ENCODE measurements at regions not wholly inside any gene's neighbourhood (a gene's known extent, or its start where the extent isn't known, plus 50 kb on each side); places are given as distances from the start of the nearest gene placed in this dataset.
A peak's percentile ranks its signal among the peaks of the same experiment; 100 is the strongest.

DNA sequence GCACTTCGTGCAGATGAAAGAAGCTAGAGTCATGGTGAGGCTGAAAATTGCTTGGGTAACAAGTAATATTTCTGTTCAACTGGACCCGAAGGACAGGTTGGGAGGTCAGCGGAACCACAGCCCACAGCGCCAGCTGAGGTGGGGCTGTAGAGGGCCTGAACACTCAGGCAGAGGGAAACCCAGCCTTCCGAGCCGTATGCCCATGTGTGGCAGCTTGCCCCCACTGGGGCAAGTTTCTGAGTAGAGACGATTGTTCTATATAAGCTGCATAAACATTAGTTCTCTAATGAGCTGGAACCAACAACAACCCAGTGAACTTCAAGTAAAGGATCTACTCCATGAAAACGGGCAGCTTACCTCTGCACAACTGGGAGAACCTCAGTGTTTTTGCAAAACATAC is 58.4 kb upstream of the TNS3 start:
- no peak overlapping the region for H3K27ac ChIP-seq
- WGBS, 2 donors: 90 to 91% methylated on average over 8 of the region's 8 CpGs
- H3K4me1 ChIP-seq: peaks cover 10% of the 10 kb centered on the region
- H3K9me3 ChIP-seq: no peaks in the 10 kb centered on the region
- H3K4me3 ChIP-seq: no peak overlapping the region
- TF ChIP-seq, protein P1, sequence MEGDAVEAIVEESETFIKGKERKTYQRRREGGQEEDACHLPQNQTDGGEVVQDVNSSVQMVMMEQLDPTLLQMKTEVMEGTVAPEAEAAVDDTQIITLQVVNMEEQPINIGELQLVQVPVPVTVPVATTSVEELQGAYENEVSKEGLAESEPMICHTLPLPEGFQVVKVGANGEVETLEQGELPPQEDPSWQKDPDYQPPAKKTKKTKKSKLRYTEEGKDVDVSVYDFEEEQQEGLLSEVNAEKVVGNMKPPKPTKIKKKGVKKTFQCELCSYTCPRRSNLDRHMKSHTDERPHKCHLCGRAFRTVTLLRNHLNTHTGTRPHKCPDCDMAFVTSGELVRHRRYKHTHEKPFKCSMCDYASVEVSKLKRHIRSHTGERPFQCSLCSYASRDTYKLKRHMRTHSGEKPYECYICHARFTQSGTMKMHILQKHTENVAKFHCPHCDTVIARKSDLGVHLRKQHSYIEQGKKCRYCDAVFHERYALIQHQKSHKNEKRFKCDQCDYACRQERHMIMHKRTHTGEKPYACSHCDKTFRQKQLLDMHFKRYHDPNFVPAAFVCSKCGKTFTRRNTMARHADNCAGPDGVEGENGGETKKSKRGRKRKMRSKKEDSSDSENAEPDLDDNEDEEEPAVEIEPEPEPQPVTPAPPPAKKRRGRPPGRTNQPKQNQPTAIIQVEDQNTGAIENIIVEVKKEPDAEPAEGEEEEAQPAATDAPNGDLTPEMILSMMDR (IDR thresholded peaks at IDR 0.05): no peak
- TF ChIP-seq POLR2A (IDR thresholded peaks at IDR 0.05): no peak
- no peak for DNase-seq
- H3K27me3 ChIP-seq: no peaks in the 10 kb centered on the region
- intact Hi-C loops (cut with DNase I; ENCODE audit: low total_unique reads): no loop called here
- H3K36me3 ChIP-seq (ENCODE audit: low read depth, missing control alignments): no peaks in the 10 kb centered on the region

DNA sequence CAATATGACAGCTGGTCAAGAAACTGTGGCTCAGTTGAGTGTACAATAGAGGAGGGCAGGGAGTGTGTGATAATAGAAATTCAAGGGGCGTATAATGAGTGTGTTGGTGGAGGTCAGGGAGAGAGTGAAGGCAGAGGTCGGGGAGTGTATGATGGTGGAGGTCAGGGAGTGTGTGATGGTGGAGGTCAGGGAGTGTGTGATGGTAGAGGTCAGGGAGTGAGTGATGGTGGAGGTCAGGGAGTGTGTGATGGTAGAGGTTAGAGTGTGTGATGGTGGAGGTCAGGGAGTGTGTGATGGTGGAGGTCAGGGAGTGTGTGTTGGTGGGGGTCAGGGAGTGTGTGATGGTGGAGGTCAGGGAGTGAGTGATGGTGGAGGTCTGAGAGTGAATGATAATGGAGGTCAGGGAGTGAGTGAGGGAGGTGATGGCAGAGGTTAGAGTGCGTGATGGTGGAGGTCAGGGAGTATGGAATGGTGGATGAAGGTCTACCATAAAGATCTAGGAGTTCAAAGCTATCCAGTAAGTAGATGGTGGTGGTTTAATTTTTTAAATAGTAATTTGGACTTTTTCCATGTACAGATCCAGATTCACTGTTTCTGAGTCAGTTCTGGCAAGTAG is 57.7 kb upstream of the TNS3 start:
- H3K4me1 ChIP-seq: peaks cover 12% of the 10 kb centered on the region
- DNase-seq: no peak
- H3K27ac ChIP-seq: no peak overlapping the region
- no peak overlapping the region for H3K4me3 ChIP-seq
- WGBS, 2 donors: 88 to 91% methylated on average over 3 of the region's 3 CpGs
- no peaks in the 10 kb centered on the region for H3K36me3 ChIP-seq (ENCODE audit: low read depth, missing control alignments)
- H3K27me3 ChIP-seq: no peaks in the 10 kb centered on the region
- intact Hi-C loops (cut with DNase I; ENCODE audit: low total_unique reads): no loop called here
- no peak for TF ChIP-seq POLR2A (IDR thresholded peaks at IDR 0.05)
- TF ChIP-seq, protein P1 (IDR thresholded peaks at IDR 0.05): no peak
- H3K9me3 ChIP-seq: no peaks in the 10 kb centered on the region

DNA sequence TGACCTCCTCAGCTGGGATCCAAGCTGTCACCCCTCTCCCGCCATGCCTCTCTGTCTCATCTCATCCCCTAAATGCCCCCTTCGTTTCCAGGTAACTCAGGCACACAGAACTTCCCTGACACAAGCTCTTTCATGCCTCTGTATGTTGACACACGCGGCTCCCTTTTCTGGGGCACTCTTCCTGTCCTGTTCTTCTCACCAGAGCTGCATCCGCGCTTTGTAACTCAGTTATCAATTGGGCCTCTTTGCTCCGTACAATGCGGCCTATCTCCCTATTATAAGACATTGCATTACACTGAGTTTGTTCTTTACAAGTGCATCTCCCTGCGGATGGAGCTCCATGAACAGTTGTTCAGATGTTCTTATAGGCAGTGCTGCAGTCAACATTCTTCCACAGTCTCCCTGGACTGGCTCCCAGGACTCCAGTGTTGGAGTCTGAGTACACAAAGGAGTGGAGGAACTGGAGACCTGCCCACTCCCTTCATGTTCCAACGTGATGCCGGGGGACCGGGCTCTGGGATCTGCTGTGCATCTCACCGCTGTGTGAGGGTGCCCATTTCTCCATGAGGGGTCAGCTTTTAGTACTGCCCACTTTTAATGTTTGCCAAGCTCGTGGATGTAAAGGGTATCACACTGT is 56.9 kb upstream of the TNS3 start:
- Histone ChIP-seq H3K9me3 (no peaks in the 10 kb centered on the region), H3K36me3 (ENCODE audit: low read depth, missing control alignments) (no peaks in the 10 kb centered on the region), H3K4me1 (peaks cover 12% of the 10 kb centered on the region), H3K27me3 (no peaks in the 10 kb centered on the region), H3K27ac (no peak overlapping the region), H3K4me3 (no peak overlapping the region)
- intact Hi-C loops (cut with DNase I; ENCODE audit: low total_unique reads): no loop called here
- WGBS, 2 donors: 53 to 58% methylated on average over 14 of the region's 14 CpGs
- TF ChIP-seq POLR2A (IDR thresholded peaks at IDR 0.05): no peak
- TF ChIP-seq, protein P1 (IDR thresholded peaks at IDR 0.05): no peak
- DNase-seq: peak; percentile 81

DNA sequence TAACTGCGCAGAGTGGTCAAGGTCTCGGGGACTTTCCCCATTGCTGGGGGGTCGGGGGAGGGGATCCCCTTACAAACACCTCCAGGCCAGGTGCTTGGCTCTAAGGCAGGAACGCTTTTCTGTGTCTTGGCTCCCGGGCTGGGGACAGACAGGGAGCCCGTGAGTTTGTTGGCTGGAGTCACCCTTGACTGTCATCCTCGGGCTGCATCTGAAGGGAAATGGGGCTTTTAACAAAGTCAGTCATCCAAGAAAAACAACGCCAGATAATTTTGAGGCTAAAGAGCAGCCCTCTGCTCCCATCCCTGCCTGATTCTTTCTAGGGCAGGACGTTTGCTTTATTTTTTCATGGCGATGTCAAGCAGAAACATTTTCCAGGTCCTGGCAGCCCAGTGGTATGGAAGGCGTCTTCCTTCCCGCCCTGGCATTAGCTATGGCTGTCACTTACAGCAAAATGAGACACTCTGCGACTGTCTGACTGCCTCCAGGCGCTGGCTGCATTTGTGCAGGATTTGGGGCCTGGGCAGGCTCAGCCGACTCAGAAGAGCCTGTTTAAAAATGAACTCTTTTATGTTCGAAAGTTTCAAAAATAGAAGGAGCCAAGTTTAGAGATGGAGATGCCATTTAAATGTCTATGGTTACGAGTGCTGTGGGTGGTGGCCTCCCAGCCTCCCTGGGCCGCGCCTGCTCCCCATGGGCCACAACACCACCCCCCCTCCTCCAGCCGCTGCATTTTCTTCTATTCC is 54.7 kb upstream of the TNS3 start:
- intact Hi-C loops (cut with DNase I; ENCODE audit: low total_unique reads): no loop called here
- TF ChIP-seq, protein P1 (IDR thresholded peaks at IDR 0.05): no peak
- TF ChIP-seq POLR2A (IDR thresholded peaks at IDR 0.05): no peak
- Histone ChIP-seq H3K4me3 (no peak overlapping the region), H3K4me1 (peaks cover 12% of the 10 kb centered on the region), H3K9me3 (no peaks in the 10 kb centered on the region), H3K27me3 (no peaks in the 10 kb centered on the region), H3K27ac (no peak overlapping the region), H3K36me3 (ENCODE audit: low read depth, missing control alignments) (no peaks in the 10 kb centered on the region)
- DNase-seq: no peak
- 54 to 57% methylated on average over 17 to 20 of the region's 20 CpGs for WGBS, 2 donors

Data from testis (tissue), 2 donors.